LNCaP clone FGC (cell line): ENCODE measurements at regions not wholly inside any gene's neighbourhood (a gene's known extent, or its start where the extent isn't known, plus 50 kb on each side); places are given as distances from the start of the nearest gene placed in this dataset.

Experiments used
- DNase-seq: peaks from one replicate; pipeline ENCODE4 v3.0.0-alpha.2; 2011; ENCODE audit warnings: low read depth
- H3K4me3 ChIP-seq: 2 replicates; pipeline ENCODE4 v1.5.1; 2011; ENCODE audit warnings: mild to moderate bottlenecking, low read depth, low read length, control low read depth
- CTCF ChIP-seq: IDR thresholded peaks from 2 replicates; pipeline ENCODE4 v1.5.1; 2012; ENCODE audit warnings: mild to moderate bottlenecking; ENCODE audit not compliant: control insufficient read depth, insufficient read depth; ENCODE audit errors: extremely low read depth

- DNase-seq, result no peak
- no peak overlapping the region for H3K4me3 ChIP-seq
- no peak for TF ChIP-seq CTCF
Observed at GRCh38 chr6:134593887-134594286, 276.0 kb upstream of the SGK1 start.

- no peak for DNase-seq
- no peak overlapping the region for H3K4me3 ChIP-seq
- no peak for TF ChIP-seq CTCF
Observed at GRCh38 chr6:134593442-134593841, 275.5 kb upstream of the SGK1 start.

- no peak for DNase-seq
Observed at GRCh38 chr6:134593024-134593423, 275.1 kb upstream of the SGK1 start.

GRCh38 chr6:134590449-134590848 lies 272.5 kb upstream of the SGK1 start:
- no peak overlapping the region for H3K4me3 ChIP-seq
- no peak for TF ChIP-seq CTCF
- DNase-seq, result no peak

More at GRCh38 chr6:134593024-134593423, 275.1 kb upstream of the SGK1 start:
- H3K4me3 ChIP-seq, result no peak overlapping the region
- TF ChIP-seq CTCF, result no peak

GRCh38 chr6:134590004-134590403 lies 272.1 kb upstream of the SGK1 start:
- no peak for DNase-seq
- no peak for TF ChIP-seq CTCF

GRCh38 chr6:134589512-134589911 lies 271.6 kb upstream of the SGK1 start:
- no peak for DNase-seq
- no peak for TF ChIP-seq CTCF
- no peak overlapping the region for H3K4me3 ChIP-seq

More at GRCh38 chr6:134590004-134590403, 272.1 kb upstream of the SGK1 start:
- H3K4me3 ChIP-seq, result no peak overlapping the region

- DNase-seq, result no peak
- H3K4me3 ChIP-seq, result no peak overlapping the region
- no peak for TF ChIP-seq CTCF
Observed at GRCh38 chr6:134588267-134588666, 270.4 kb upstream of the SGK1 start.
